Panc1 (cell line): ENCODE measurements at regions not wholly inside any gene's neighbourhood (a gene's known extent, or its start where the extent isn't known, plus 50 kb on each side); places are given as distances from the start of the nearest gene placed in this dataset.

Experiments
- ATAC-seq: fragments of 200-7000 bp; cut with Tn5 transposase; 2 replicates; pipeline ENCODE4 v1.9.1; 2020; ENCODE audit warnings: mild to moderate bottlenecking, moderate library complexity
- BruUV-seq: library from RNA; stranded (reverse); fragments of 400-500 nt; replicated peaks from 2 replicates; lab custom pipeline; 2021; lab: Mats Ljungman, UMichigan
- CTCF ChIA-PET: fragments of 300-600 bp; sonication (Branson Sonifier 250); formaldehyde crosslinking; loops from one replicate; lab custom pipeline; 2022; ENCODE audit warnings: antibody characterized with exemption; lab: Charles Lee
- POLR2A ChIA-PET: fragments of 300-600 bp; sonication (Branson Sonifier 250); formaldehyde crosslinking; loops from one replicate; lab custom pipeline; 2022; ENCODE audit warnings: antibody characterized with exemption; lab: Charles Lee
- DNase-seq: peaks from one replicate; pipeline ENCODE4 v3.0.0-alpha.2; 2010; ENCODE audit warnings: low read depth, low spot score
- H3K27ac ChIP-seq: 2 replicates; pipeline ENCODE4 v1.5.1; 2011; ENCODE audit warnings: mild to moderate bottlenecking, low read length, inconsistent platforms
- H3K27me3 ChIP-seq: fragments of 200-500 bp; sonication (Bioruptor generic); 2 replicates; pipeline ENCODE4 v1.6.0; 2014; ENCODE audit warnings: low read length, inconsistent platforms; ENCODE audit not compliant: control insufficient read depth, insufficient read depth
- H3K36me3 ChIP-seq: fragments of 200-500 bp; sonication (Bioruptor generic); 2 replicates; pipeline ENCODE4 v1.5.1; 2014; ENCODE audit warnings: inconsistent platforms, mild to moderate bottlenecking, low read length, moderate library complexity; ENCODE audit not compliant: control insufficient read depth, insufficient read depth
- H3K4me1 ChIP-seq: 2 replicates; pipeline ENCODE4 v1.5.1; 2011; ENCODE audit warnings: inconsistent platforms, mild to moderate bottlenecking, low read length, moderate library complexity; ENCODE audit not compliant: control insufficient read depth, insufficient read depth
- H3K4me3 ChIP-seq, 2 experiments: 2 replicates each; pipeline ENCODE4 v1.5.1; 2011 to 2012; ENCODE audit warnings: low read depth in 2 of 2, low read length in 2 of 2, mild to moderate bottlenecking in 2 of 2, inconsistent platforms in 1 of 2, moderate library complexity in 1 of 2
- H3K9me3 ChIP-seq: fragments of 200-500 bp; sonication (Bioruptor generic); 2 replicates; pipeline ENCODE4 v1.5.1; 2014; ENCODE audit warnings: low read depth, mild to moderate bottlenecking, inconsistent platforms, low read length, moderate library complexity; ENCODE audit not compliant: control insufficient read depth, insufficient read depth
- CTCF ChIP-seq: fragments of 450-650 bp; IDR thresholded peaks from 2 replicates; pipeline ENCODE4 v1.5.1; 2017; ENCODE audit warnings: mild to moderate bottlenecking
- POLR2AphosphoS5 ChIP-seq: IDR thresholded peaks from 2 replicates; pipeline ENCODE4 v1.6.1; 2012; ENCODE audit warnings: mild to moderate bottlenecking, low read depth, low read length, moderate library complexity
- REST ChIP-seq, 2 experiments: IDR thresholded peaks; 2 replicates each; pipeline ENCODE4 v1.6.1; 2011 to 2012; ENCODE audit warnings: low read depth in 2 of 2, control low read depth in 1 of 2, low read length in 1 of 2, mild to moderate bottlenecking in 1 of 2, moderate library complexity in 1 of 2; ENCODE audit not compliant: insufficient read depth in 1 of 2
- SIN3A ChIP-seq: IDR thresholded peaks from 2 replicates; pipeline ENCODE4 v1.6.1; 2012; ENCODE audit warnings: low read depth, mild to moderate bottlenecking, low read length, moderate library complexity, borderline replicate concordance; ENCODE audit not compliant: insufficient read depth
- TCF7L2 ChIP-seq: IDR thresholded peaks from 2 replicates; pipeline ENCODE4 v1.6.1; 2011; ENCODE audit warnings: mild to moderate bottlenecking, low read depth, low read length, inconsistent platforms
- in situ Hi-C: cut with HindIII; loops from 2 replicates; pipeline ENCODE4 v1.10.0; 2016; ENCODE audit warnings: low sequenced_read_pairs, low pct_unique_long_range_greater_than_20kb
- intact Hi-C: fragments of 100-400 bp; cut with micrococcal nuclease; formaldehyde crosslinking; loops from one replicate; pipeline ENCODE4 v1.10.0; 2022; ENCODE audit not compliant: unreplicated experiment

GRCh38 chr1:187947359-187947758, 1118.6 kb downstream of the PLA2G4A start:
- intact Hi-C loops (no loop called here), in situ Hi-C loops (no loop called here)
- no peaks in the 10 kb centered on the region for H3K4me1 ChIP-seq
- TF ChIP-seq SIN3A = no peak
- no peak for TF ChIP-seq POLR2AphosphoS5
- no peak for TF ChIP-seq CTCF
- TF ChIP-seq TCF7L2 = no peak
- no peak for TF ChIP-seq REST (IDR thresholded peaks at IDR 0.05; ENCODE audit: insufficient read depth in 1 of 2, low read depth in 2 of 2, low read length in 1 of 2)
- BruUV-seq = no TSS peak
- ATAC-seq = no peak
- H3K4me3 ChIP-seq = no peak overlapping the region
- H3K36me3 ChIP-seq = no peaks in the 10 kb centered on the region
- ChIA-PET POLR2A (no interaction called here), CTCF (no interaction called here)
- H3K27ac ChIP-seq = no peak overlapping the region
- peaks cover 5% of the 10 kb centered on the region; the same call in 1 of the 2 replicates for H3K9me3 ChIP-seq
- no peaks in the 10 kb centered on the region for H3K27me3 ChIP-seq
- no peak for DNase-seq

- peaks cover 11% of the 10 kb centered on the region; the same call in 1 of the 2 replicates for H3K9me3 ChIP-seq
- ChIA-PET CTCF (no interaction called here), POLR2A (no interaction called here)
- intact Hi-C loops (no loop called here), in situ Hi-C loops (no loop called here)
- H3K27me3 ChIP-seq = no peaks in the 10 kb centered on the region
- no peaks in the 10 kb centered on the region for H3K36me3 ChIP-seq
- ATAC-seq = no peak
- no peak for DNase-seq
- no peaks in the 10 kb centered on the region for H3K4me1 ChIP-seq
- no peak overlapping the region for H3K27ac ChIP-seq
- H3K4me3 ChIP-seq = no peak overlapping the region
- TF ChIP-seq SIN3A (no peak), REST (IDR thresholded peaks at IDR 0.05; ENCODE audit: insufficient read depth in 1 of 2, low read depth in 2 of 2, low read length in 1 of 2) (no peak), POLR2AphosphoS5 (no peak), CTCF (no peak), TCF7L2 (no peak)
- no TSS peak for BruUV-seq
Observed at GRCh38 chr1:187948170-187948794, 1119.5 kb downstream of the PLA2G4A start.
